ENCODE measurements at regions not wholly inside any gene's neighbourhood (a gene's known extent, or its start where the extent isn't known, plus 50 kb on each side); places are given as distances from the start of the nearest gene placed in this dataset.

- no peak for TF ChIP-seq CTCF (IDR thresholded peaks at IDR 0.05; ENCODE audit: insufficient read depth in 1 of 2, low read depth in 1 of 2, low read length in 1 of 2, severe bottlenecking in 1 of 2, unreplicated experiment in 1 of 2)
- CTCF ChIA-PET = no interaction called here
- Mint-ChIP-seq H3K4me3 (ENCODE audit: unreplicated experiment) (no peak overlapping the region), H3K27ac (ENCODE audit: unreplicated experiment) (no peak overlapping the region), H3K36me3 (ENCODE audit: insufficient read depth, unreplicated experiment) (no peaks in the 10 kb centered on the region), H3K9me3 (ENCODE audit: unreplicated experiment) (peaks cover 28% of the 10 kb centered on the region), H3K4me1 (ENCODE audit: low read depth, unreplicated experiment) (no peaks in the 10 kb centered on the region), H3K27me3 (ENCODE audit: insufficient read depth, unreplicated experiment) (no peaks in the 10 kb centered on the region)
- DNase-seq = no peak
- POLR2A ChIA-PET = no interaction called here
- intact Hi-C loops (cut with micrococcal nuclease; ENCODE audit: unreplicated experiment) = no loop called here
- no TSS peak for BruUV-seq (replicated peaks)
- H3K4me3 ChIP-seq (ENCODE audit: low read depth, low read length) = no peak overlapping the region
- no peaks in the 10 kb centered on the region for H3K4me1 ChIP-seq
- H3K27me3 ChIP-seq (replicated peaks; ENCODE audit: control insufficient read depth, insufficient read depth, low read length) = no peaks in the 10 kb centered on the region
- H3K9me3 ChIP-seq = no peaks in the 10 kb centered on the region
- H3K36me3 ChIP-seq (ENCODE audit: control insufficient read depth, insufficient read depth, low read length) = no peaks in the 10 kb centered on the region
These were observed 723.9 kb downstream of the KHDRBS2 start for GRCh38 chr6:61562098-61562497.

- Histone ChIP-seq H3K4me3 (ENCODE audit: low read depth, low read length) (no peak overlapping the region), H3K9me3 (no peaks in the 10 kb centered on the region), H3K27me3 (replicated peaks; ENCODE audit: control insufficient read depth, insufficient read depth, low read length) (no peaks in the 10 kb centered on the region), H3K4me1 (no peaks in the 10 kb centered on the region), H3K36me3 (ENCODE audit: control insufficient read depth, insufficient read depth, low read length) (no peaks in the 10 kb centered on the region)
- intact Hi-C loops (cut with micrococcal nuclease; ENCODE audit: unreplicated experiment) = no loop called here
- H3K9me3 Mint-ChIP-seq (ENCODE audit: unreplicated experiment) = peaks cover 38% of the 10 kb centered on the region
- no peak for TF ChIP-seq CTCF (IDR thresholded peaks at IDR 0.05; ENCODE audit: insufficient read depth in 1 of 2, low read depth in 1 of 2, low read length in 1 of 2, severe bottlenecking in 1 of 2, unreplicated experiment in 1 of 2)
- ChIA-PET CTCF (no interaction called here), POLR2A (no interaction called here)
- BruUV-seq (replicated peaks) = no TSS peak
- no peaks in the 10 kb centered on the region for H3K36me3 Mint-ChIP-seq (ENCODE audit: insufficient read depth, unreplicated experiment)
- H3K4me3 Mint-ChIP-seq (ENCODE audit: unreplicated experiment) = no peak overlapping the region
- no peak overlapping the region for H3K27ac Mint-ChIP-seq (ENCODE audit: unreplicated experiment)
- no peak for DNase-seq
- H3K27me3 Mint-ChIP-seq (ENCODE audit: insufficient read depth, unreplicated experiment) = no peaks in the 10 kb centered on the region
- no peaks in the 10 kb centered on the region for H3K4me1 Mint-ChIP-seq (ENCODE audit: low read depth, unreplicated experiment)
These were observed 727.2 kb downstream of the KHDRBS2 start for GRCh38 chr6:61558796-61559195.

GRCh38 chr6:61555993-61556392 is 730.0 kb downstream of the KHDRBS2 start:
- no peak for DNase-seq
- ChIA-PET POLR2A (no interaction called here), CTCF (no interaction called here)
- Histone ChIP-seq H3K36me3 (ENCODE audit: control insufficient read depth, insufficient read depth, low read length) (no peaks in the 10 kb centered on the region), H3K27me3 (replicated peaks; ENCODE audit: control insufficient read depth, insufficient read depth, low read length) (no peaks in the 10 kb centered on the region), H3K4me3 (ENCODE audit: low read depth, low read length) (no peak overlapping the region), H3K4me1 (no peaks in the 10 kb centered on the region), H3K9me3 (no peaks in the 10 kb centered on the region)
- Mint-ChIP-seq H3K27me3 (ENCODE audit: insufficient read depth, unreplicated experiment) (no peaks in the 10 kb centered on the region), H3K27ac (ENCODE audit: unreplicated experiment) (no peak overlapping the region), H3K9me3 (ENCODE audit: unreplicated experiment) (peaks cover 48% of the 10 kb centered on the region), H3K4me1 (ENCODE audit: low read depth, unreplicated experiment) (no peaks in the 10 kb centered on the region), H3K4me3 (ENCODE audit: unreplicated experiment) (no peak overlapping the region), H3K36me3 (ENCODE audit: insufficient read depth, unreplicated experiment) (no peaks in the 10 kb centered on the region)
- no TSS peak for BruUV-seq (replicated peaks)
- intact Hi-C loops (cut with micrococcal nuclease; ENCODE audit: unreplicated experiment) = no loop called here
- no peak for TF ChIP-seq CTCF (IDR thresholded peaks at IDR 0.05; ENCODE audit: insufficient read depth in 1 of 2, low read depth in 1 of 2, low read length in 1 of 2, severe bottlenecking in 1 of 2, unreplicated experiment in 1 of 2)
